IPS-20b (cell line): ENCODE measurements at regions not wholly inside any gene's neighbourhood (a gene's known extent, or its start where the extent isn't known, plus 50 kb on each side); places are given as distances from the start of the nearest gene placed in this dataset.
"Not testable (repeated sequence)": the region's sequence is repeated elsewhere in the genome, so short reads cannot be mapped to it uniquely, and the experiment has no call there.

Source experiments
- H3K27ac ChIP-seq: one replicate; pipeline ENCODE4 v1.5.1; 2013; ENCODE audit warnings: low read length
- H3K27me3 ChIP-seq: 2 replicates; pipeline ENCODE4 v1.6.1; 2013; ENCODE audit warnings: mild to moderate bottlenecking, low read length, inconsistent platforms; ENCODE audit not compliant: insufficient read depth
- H3K36me3 ChIP-seq: 2 replicates; pipeline ENCODE4 v1.6.1; 2013; ENCODE audit warnings: low read depth, mild to moderate bottlenecking, inconsistent platforms, low read length, moderate library complexity; ENCODE audit not compliant: insufficient read depth
- H3K4me1 ChIP-seq: 2 replicates; pipeline ENCODE4 v1.6.1; 2013; ENCODE audit warnings: mild to moderate bottlenecking, control low read depth, inconsistent platforms, low read length, moderate library complexity; ENCODE audit not compliant: insufficient read depth
- H3K4me3 ChIP-seq: 2 replicates; pipeline ENCODE4 v1.5.1; 2013; ENCODE audit warnings: mild to moderate bottlenecking, low read length, inconsistent platforms
- H3K9ac ChIP-seq: 2 replicates; pipeline ENCODE4 v1.6.1; 2013; ENCODE audit warnings: low read depth, mild to moderate bottlenecking, inconsistent platforms, low read length, moderate library complexity
- H3K9me3 ChIP-seq: 2 replicates; pipeline ENCODE4 v1.6.1; 2013; ENCODE audit warnings: mild to moderate bottlenecking, low read depth, low read length, inconsistent platforms; ENCODE audit not compliant: insufficient read depth

GRCh38 chr4:1531683-1532548 is 125.7 kb upstream of the NKX1-1 start:
- Histone ChIP-seq H3K4me1 (no peaks in the 10 kb centered on the region), H3K9me3 (no peaks in the 10 kb centered on the region), H3K4me3 (no peak overlapping the region), H3K27me3 (peaks cover 22% of the 10 kb centered on the region), H3K36me3 (no peaks in the 10 kb centered on the region), H3K27ac (no peak overlapping the region), H3K9ac (no peak overlapping the region)

- H3K4me3 ChIP-seq, result no peak overlapping the region
- H3K27me3 ChIP-seq, result peaks cover 29% of the 10 kb centered on the region
- H3K9me3 ChIP-seq, result no peaks in the 10 kb centered on the region
- no peaks in the 10 kb centered on the region for H3K36me3 ChIP-seq
- H3K27ac ChIP-seq, result no peak overlapping the region
- no peak overlapping the region for H3K9ac ChIP-seq
- H3K4me1 ChIP-seq, result no peaks in the 10 kb centered on the region
Measured at GRCh38 chr4:1530356-1530755, 124.1 kb upstream of the NKX1-1 start.

GRCh38 chr4:1524761-1525160 is 118.5 kb upstream of the NKX1-1 start:
- Histone ChIP-seq H3K27me3 (peaks cover 67% of the 10 kb centered on the region), H3K9me3 (no peaks in the 10 kb centered on the region), H3K9ac (no peak overlapping the region), H3K4me1 (no peaks in the 10 kb centered on the region), H3K36me3 (no peaks in the 10 kb centered on the region), H3K4me3 (no peak overlapping the region), H3K27ac (no peak overlapping the region)

GRCh38 chr4:1523907-1524636 is 117.8 kb upstream of the NKX1-1 start:
- no peaks in the 10 kb centered on the region for H3K9me3 ChIP-seq
- H3K4me1 ChIP-seq, result no peaks in the 10 kb centered on the region
- H3K36me3 ChIP-seq, result no peaks in the 10 kb centered on the region
- peaks cover 67% of the 10 kb centered on the region for H3K27me3 ChIP-seq
- H3K27ac ChIP-seq, result no peak overlapping the region
- no peak overlapping the region for H3K9ac ChIP-seq
- H3K4me3 ChIP-seq, result no peak overlapping the region

- Histone ChIP-seq H3K9ac (no peak overlapping the region), H3K27me3 (peaks cover 61% of the 10 kb centered on the region), H3K36me3 (no peaks in the 10 kb centered on the region)
Measured at GRCh38 chr4:1523506-1523905, 117.3 kb upstream of the NKX1-1 start.

GRCh38 chr4:1523033-1523432 is 116.8 kb upstream of the NKX1-1 start:
- H3K4me1 ChIP-seq, result no peaks in the 10 kb centered on the region
- H3K27ac ChIP-seq, result no peak overlapping the region
- no peak overlapping the region for H3K4me3 ChIP-seq
- H3K36me3 ChIP-seq, result no peaks in the 10 kb centered on the region
- H3K9ac ChIP-seq, result no peak overlapping the region
- H3K9me3 ChIP-seq, result no peaks in the 10 kb centered on the region
- H3K27me3 ChIP-seq, result peaks cover 56% of the 10 kb centered on the region

More at GRCh38 chr4:1523506-1523905, 117.3 kb upstream of the NKX1-1 start:
- Histone ChIP-seq H3K9me3 (no peaks in the 10 kb centered on the region), H3K27ac (no peak overlapping the region), H3K4me3 (no peak overlapping the region), H3K4me1 (no peaks in the 10 kb centered on the region)

- no peaks in the 10 kb centered on the region for H3K4me1 ChIP-seq
- H3K9me3 ChIP-seq, result no peaks in the 10 kb centered on the region
- peaks cover 52% of the 10 kb centered on the region for H3K27me3 ChIP-seq
- no peak overlapping the region for H3K4me3 ChIP-seq
- H3K27ac ChIP-seq, result no peak overlapping the region
- no peaks in the 10 kb centered on the region for H3K36me3 ChIP-seq
- H3K9ac ChIP-seq, result no peak overlapping the region
Measured at GRCh38 chr4:1522606-1523005, 116.4 kb upstream of the NKX1-1 start.

- no peak overlapping the region for H3K4me3 ChIP-seq
- H3K36me3 ChIP-seq, result no peaks in the 10 kb centered on the region
- peaks cover 45% of the 10 kb centered on the region for H3K27me3 ChIP-seq
- no peaks in the 10 kb centered on the region for H3K4me1 ChIP-seq
- H3K27ac ChIP-seq, result no peak overlapping the region
- H3K9ac ChIP-seq, result no peak overlapping the region
- no peaks in the 10 kb centered on the region for H3K9me3 ChIP-seq
Measured at GRCh38 chr4:1521821-1522361, 115.6 kb upstream of the NKX1-1 start.

- Histone ChIP-seq H3K9ac (peak overlapping the region; percentile 51; the same call in 1 of the 2 replicates), H3K4me3 (peak overlapping the region; percentile 60; the same call in 1 of the 2 replicates), H3K27me3 (peaks cover 47% of the 10 kb centered on the region)
- not testable (repeated sequence) for H3K36me3 ChIP-seq, H3K9me3 ChIP-seq, H3K27ac ChIP-seq, H3K4me1 ChIP-seq
Measured at GRCh38 chr4:1520795-1521576, 114.7 kb upstream of the NKX1-1 start.

GRCh38 chr4:1519787-1520661 is 113.8 kb upstream of the NKX1-1 start:
- H3K4me3 ChIP-seq, result no peak overlapping the region

More at GRCh38 chr4:1519787-1520661, 113.8 kb upstream of the NKX1-1 start:
- Histone ChIP-seq H3K9me3 (no peaks in the 10 kb centered on the region), H3K27ac (no peak overlapping the region), H3K4me1 (no peaks in the 10 kb centered on the region), H3K27me3 (peaks cover 38% of the 10 kb centered on the region), H3K9ac (no peak overlapping the region), H3K36me3 (no peaks in the 10 kb centered on the region)
